ENCODE measurements at regions not wholly inside any gene's neighbourhood (a gene's known extent, or its start where the extent isn't known, plus 50 kb on each side); places are given as distances from the start of the nearest gene placed in this dataset.
"Not testable (repeated sequence)": the region's sequence is repeated elsewhere in the genome, so short reads cannot be mapped to it uniquely, and the experiment has no call there.

DNA sequence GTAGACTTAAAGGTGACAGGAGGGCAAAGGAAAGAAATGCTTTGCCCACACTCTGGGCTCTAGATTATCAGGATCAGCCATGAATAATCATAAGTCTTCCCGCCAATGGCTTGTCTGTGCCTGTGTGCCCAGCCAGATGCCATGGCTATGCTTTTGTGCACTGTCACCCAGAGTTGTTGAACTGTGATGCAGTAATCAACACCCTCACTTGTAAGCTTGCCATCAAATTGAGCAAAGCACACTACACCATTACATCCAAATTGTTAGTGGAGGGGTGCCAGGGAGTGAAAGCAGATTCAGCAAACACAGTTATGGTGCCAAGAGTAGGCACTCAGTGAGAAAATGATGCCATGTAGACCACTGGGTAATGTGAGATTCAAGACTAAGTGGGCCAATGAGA, 845.3 kb upstream of the MIR17HG start:
- H3K27me3 ChIP-seq, result no peaks in the 10 kb centered on the region
- no peak overlapping the region for H3K27ac ChIP-seq
- no peak for DNase-seq (ENCODE audit: low spot score in 2 of 2)
- no peaks in the 10 kb centered on the region for H3K36me3 ChIP-seq
- intact Hi-C loops (cut with DNase I; ENCODE audit: low total_unique reads), result no loop called here
- H3K4me1 ChIP-seq, result no peaks in the 10 kb centered on the region
- no peaks in the 10 kb centered on the region for H3K9me3 ChIP-seq
- no peak overlapping the region for H3K4me3 ChIP-seq
- no peak for TF ChIP-seq POLR2A (IDR thresholded peaks at IDR 0.05)
- TF ChIP-seq CTCF (IDR thresholded peaks at IDR 0.05), result no peak
- no peak for TF ChIP-seq POLR2AphosphoS5 (IDR thresholded peaks at IDR 0.05)

- no peaks in the 10 kb centered on the region for H3K27me3 ChIP-seq
- no peaks in the 10 kb centered on the region for H3K4me1 ChIP-seq
- intact Hi-C loops (cut with DNase I; ENCODE audit: low total_unique reads), result no loop called here
- H3K27ac ChIP-seq, result no peak overlapping the region
- TF ChIP-seq CTCF (IDR thresholded peaks at IDR 0.05), result no peak
- no peak for TF ChIP-seq POLR2A (IDR thresholded peaks at IDR 0.05)
- no peak for TF ChIP-seq POLR2AphosphoS5 (IDR thresholded peaks at IDR 0.05)
- H3K4me3 ChIP-seq, result no peak overlapping the region
- H3K36me3 ChIP-seq, result no peaks in the 10 kb centered on the region
- no peak for DNase-seq (ENCODE audit: low spot score in 2 of 2)
- H3K9me3 ChIP-seq, result no peaks in the 10 kb centered on the region
Observed at GRCh38 chr13:90502762-90503161, 844.7 kb upstream of the MIR17HG start.

GRCh38 chr13:90510319-90510718, 837.2 kb upstream of the MIR17HG start:
- Histone ChIP-seq H3K27me3 (no peaks in the 10 kb centered on the region), H3K9me3 (no peaks in the 10 kb centered on the region), H3K36me3 (no peaks in the 10 kb centered on the region), H3K4me3 (no peak overlapping the region), H3K27ac (no peak overlapping the region), H3K4me1 (no peaks in the 10 kb centered on the region)
- DNase-seq (ENCODE audit: low spot score in 2 of 2), result no peak
- intact Hi-C loops (cut with DNase I; ENCODE audit: low total_unique reads), result no loop called here
- TF ChIP-seq POLR2A (IDR thresholded peaks at IDR 0.05) (no peak), CTCF (IDR thresholded peaks at IDR 0.05) (no peak), POLR2AphosphoS5 (IDR thresholded peaks at IDR 0.05) (no peak)

DNA sequence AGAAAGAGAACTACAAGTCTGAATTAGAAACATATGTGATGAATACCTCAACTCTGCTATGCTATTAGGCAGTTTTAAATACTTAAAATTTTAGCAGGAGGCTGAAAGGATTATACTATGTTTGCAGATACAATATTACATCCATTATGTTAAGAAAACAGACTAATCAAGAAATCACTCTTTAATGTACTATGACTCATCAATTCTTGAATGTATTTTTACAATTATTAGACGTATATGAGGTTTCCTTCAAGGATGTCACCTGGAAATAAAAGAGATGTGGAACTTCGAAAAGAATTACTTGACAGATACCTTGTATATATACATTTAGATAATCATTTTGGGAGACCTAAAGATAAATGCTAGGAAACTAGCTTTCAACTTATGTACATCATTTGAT, 835.6 kb upstream of the MIR17HG start:
- Histone ChIP-seq H3K4me3 (no peak overlapping the region), H3K27ac (no peak overlapping the region), H3K36me3 (no peaks in the 10 kb centered on the region), H3K27me3 (no peaks in the 10 kb centered on the region), H3K4me1 (no peaks in the 10 kb centered on the region), H3K9me3 (no peaks in the 10 kb centered on the region)
- intact Hi-C loops (cut with DNase I; ENCODE audit: low total_unique reads), result no loop called here
- no peak for DNase-seq (ENCODE audit: low spot score in 2 of 2)
- TF ChIP-seq CTCF (IDR thresholded peaks at IDR 0.05) (no peak), POLR2A (IDR thresholded peaks at IDR 0.05) (no peak), POLR2AphosphoS5 (IDR thresholded peaks at IDR 0.05) (no peak)

DNA sequence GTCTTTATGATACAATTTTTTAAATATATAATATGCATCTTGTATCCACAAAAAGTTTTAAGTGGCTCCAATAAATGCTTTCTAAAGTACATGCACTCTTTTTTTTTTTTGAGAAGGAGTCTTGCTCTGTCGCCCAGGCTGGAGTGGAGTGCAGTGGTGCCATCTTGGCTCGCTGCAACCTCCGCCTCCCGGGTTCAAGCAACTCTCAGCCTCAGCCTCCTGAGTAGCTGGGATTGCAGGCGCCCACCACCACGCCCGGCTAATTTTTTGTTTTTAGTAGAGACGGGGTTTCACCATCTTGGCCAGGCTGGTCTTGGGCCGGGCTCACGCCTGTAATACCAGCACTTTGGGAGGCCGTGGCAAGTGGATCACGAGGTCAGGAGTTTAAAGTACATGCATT, 832.8 kb upstream of the MIR17HG start:
- H3K4me3 ChIP-seq; H3K9me3 ChIP-seq; H3K27ac ChIP-seq; H3K27me3 ChIP-seq; DNase-seq (ENCODE audit: low spot score in 2 of 2); H3K4me1 ChIP-seq; intact Hi-C loops (cut with DNase I; ENCODE audit: low total_unique reads); H3K36me3 ChIP-seq: not testable (repeated sequence)

DNA sequence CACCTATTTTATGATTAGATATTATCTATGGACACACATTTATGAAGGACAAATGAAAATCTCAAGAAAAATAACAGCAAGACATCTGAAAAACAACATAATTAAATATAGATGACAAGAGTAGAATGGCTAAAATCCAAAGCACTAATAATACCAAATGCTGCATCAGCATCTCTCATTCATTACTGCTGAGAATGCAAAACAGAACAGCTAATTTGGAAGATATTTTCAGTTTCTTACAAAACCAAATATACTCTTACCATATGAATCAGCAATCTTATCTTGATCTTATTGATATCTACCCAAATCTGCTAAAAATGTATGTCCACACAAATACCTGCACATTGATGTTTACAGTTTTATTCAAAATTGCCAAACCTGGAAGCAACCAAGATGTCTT, 829.1 kb upstream of the MIR17HG start:
- H3K4me3 ChIP-seq, result no peak overlapping the region
- intact Hi-C loops (cut with DNase I; ENCODE audit: low total_unique reads), result no loop called here
- no peak for DNase-seq (ENCODE audit: low spot score in 2 of 2)
- no peaks in the 10 kb centered on the region for H3K4me1 ChIP-seq
- H3K36me3 ChIP-seq, result no peaks in the 10 kb centered on the region
- H3K27me3 ChIP-seq, result no peaks in the 10 kb centered on the region
- no peak overlapping the region for H3K27ac ChIP-seq
- TF ChIP-seq CTCF (IDR thresholded peaks at IDR 0.05), result no peak
- TF ChIP-seq POLR2A (IDR thresholded peaks at IDR 0.05), result no peak
- TF ChIP-seq POLR2AphosphoS5 (IDR thresholded peaks at IDR 0.05), result no peak
- peaks cover 3 to 10% of the 10 kb centered on the region in 2 donors for H3K9me3 ChIP-seq
